Testis (tissue), 2 donors: ENCODE measurements at regions not wholly inside any gene's neighbourhood (a gene's known extent, or its start where the extent isn't known, plus 50 kb on each side); places are given as distances from the start of the nearest gene placed in this dataset.

ENCODE experiments used
- DNase-seq: peaks from one replicate; pipeline ENCODE4 v3.0.0-alpha.2; 2019
- H3K27ac ChIP-seq, 2 donors: fragments of 200-600 bp; sonication (generic); one replicate each; pipeline ENCODE4 v1.5.1; 2019
- H3K27me3 ChIP-seq: fragments of 200-600 bp; sonication (generic); one replicate; pipeline ENCODE4 v1.5.1; 2019
- H3K36me3 ChIP-seq: fragments of 200-600 bp; sonication (generic); one replicate; pipeline ENCODE4 v1.5.1; 2017; ENCODE audit warnings: low read depth; ENCODE audit errors: missing control alignments
- H3K4me1 ChIP-seq: fragments of 200-600 bp; sonication (generic); one replicate; pipeline ENCODE4 v1.5.1; 2019
- H3K4me3 ChIP-seq, 2 donors: fragments of 200-600 bp; sonication (generic); one replicate each; pipeline ENCODE4 v1.5.1; 2017 to 2019
- H3K9me3 ChIP-seq: fragments of 200-600 bp; sonication (generic); one replicate; pipeline ENCODE4 v1.5.1; 2017
- CTCF ChIP-seq, 3 experiments: fragments of 450-650 bp in 2 of 3; fragments of 200-600 bp in 1 of 3; sonication (generic) in 1 of 3; IDR thresholded peaks; one replicate each; pipeline ENCODE4 v1.5.1; 2016 to 2019; ENCODE audit warnings: antibody characterized with exemption in 3 of 3, mild to moderate bottlenecking in 2 of 3, moderate library complexity in 1 of 3
- POLR2A ChIP-seq: fragments of 450-650 bp; IDR thresholded peaks from one replicate; pipeline ENCODE4 v1.6.1; 2017; ENCODE audit warnings: antibody characterized with exemption, mild to moderate bottlenecking, moderate library complexity
- WGBS, 2 donors: methylation state at CpG; one replicate each; pipeline ENCODE4 v1.1.5; 2018; 5-methylcytosine and 5-hydroxymethylcytosine counted together
- intact Hi-C: fragments of 100-400 bp; cut with DNase I; formaldehyde crosslinking; loops from one replicate; pipeline ENCODE4 v1.15.1; 2023; ENCODE audit warnings: low total_unique reads

- 58 to 87% methylated on average over 3 of the region's 3 CpGs for whole genome bisulfite sequencing, 2 donors
- DNase-seq: no peak
- Histone ChIP-seq H3K4me3 (no peak overlapping the region), H3K9me3 (no peaks in the 10 kb centered on the region), H3K4me1 (no peaks in the 10 kb centered on the region), H3K36me3 (no peaks in the 10 kb centered on the region), H3K27ac (no peak overlapping the region), H3K27me3 (no peaks in the 10 kb centered on the region)
- intact Hi-C loops: no loop called here
- TF ChIP-seq POLR2A (no peak), CTCF (IDR thresholded peaks at IDR 0.05) (no peak)
Measured at GRCh38 chr5:53243403-53243802, 133.8 kb upstream of the MOCS2 start.

GRCh38 chr5:53246042-53246836 lies 136.7 kb upstream of the MOCS2 start:
- DNase-seq: no peak
- whole genome bisulfite sequencing, 2 donors: 66 to 77% methylated on average over 8 of the region's 8 CpGs
- H3K36me3 ChIP-seq: no peaks in the 10 kb centered on the region
- no peak for TF ChIP-seq POLR2A
- TF ChIP-seq CTCF (IDR thresholded peaks at IDR 0.05): no peak
- no peaks in the 10 kb centered on the region for H3K27me3 ChIP-seq
- H3K27ac ChIP-seq: no peak overlapping the region
- H3K9me3 ChIP-seq: no peaks in the 10 kb centered on the region
- no peaks in the 10 kb centered on the region for H3K4me1 ChIP-seq
- H3K4me3 ChIP-seq: no peak overlapping the region
- intact Hi-C loops: no loop called here

DNA sequence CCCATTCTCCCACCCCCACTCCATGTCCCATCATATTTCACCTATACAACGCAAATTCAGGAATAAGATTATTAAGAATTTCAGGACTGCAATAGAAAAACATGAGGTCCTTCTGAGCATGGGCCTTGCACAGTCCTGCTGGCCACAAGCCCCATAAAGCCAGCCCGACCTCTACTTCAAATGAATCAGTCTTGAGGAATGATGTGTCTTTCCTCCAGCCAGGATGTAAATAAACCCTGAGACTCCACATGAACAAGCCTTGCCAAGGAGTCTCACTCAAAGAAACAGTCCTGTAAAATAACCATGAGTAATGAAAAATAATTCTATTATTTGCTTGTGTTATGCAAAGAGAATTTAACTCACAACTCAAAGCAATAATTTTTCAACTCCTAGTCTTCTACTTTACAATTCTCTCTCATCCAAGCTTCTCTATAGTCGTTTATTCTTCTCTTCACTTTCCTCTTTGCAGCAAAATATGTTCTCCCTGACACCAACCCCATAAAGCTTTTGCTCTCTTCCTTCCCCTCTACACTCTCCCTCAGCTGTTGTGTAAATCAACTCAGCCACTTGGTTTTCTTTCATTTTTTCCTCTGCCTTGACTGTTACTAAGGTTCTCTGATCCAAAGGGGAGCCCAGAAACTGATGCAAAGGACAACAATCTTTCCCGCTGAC lies 140.1 kb upstream of the MOCS2 start:
- TF ChIP-seq POLR2A: no peak
- TF ChIP-seq CTCF (IDR thresholded peaks at IDR 0.05): no peak
- Histone ChIP-seq H3K9me3 (no peaks in the 10 kb centered on the region), H3K36me3 (no peaks in the 10 kb centered on the region), H3K4me1 (no peaks in the 10 kb centered on the region), H3K4me3 (no peak overlapping the region), H3K27ac (no peak overlapping the region), H3K27me3 (no peaks in the 10 kb centered on the region)
- intact Hi-C loops: no loop called here
- 55 to 79% methylated on average over 4 of the region's 4 CpGs for WGBS, 2 donors
- no peak for DNase-seq

DNA sequence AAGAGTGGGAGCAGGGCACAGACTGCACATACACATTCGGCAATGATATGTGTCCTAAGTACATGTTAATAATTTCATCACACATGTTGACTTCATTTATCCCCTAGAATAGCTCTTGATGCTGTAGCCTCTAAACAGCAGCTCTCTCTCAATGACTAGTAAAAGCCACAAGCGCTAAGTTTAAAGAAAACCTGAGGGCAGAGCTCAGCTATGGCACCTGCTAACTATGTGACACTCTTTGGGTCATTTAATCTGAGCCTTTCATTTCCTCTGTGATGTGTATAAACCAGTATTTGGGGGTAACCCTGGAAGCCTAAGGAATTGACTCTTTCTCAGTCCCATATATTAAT lies 140.6 kb upstream of the MOCS2 start:
- Histone ChIP-seq H3K4me1 (no peaks in the 10 kb centered on the region), H3K4me3 (no peak overlapping the region), H3K9me3 (no peaks in the 10 kb centered on the region), H3K27me3 (no peaks in the 10 kb centered on the region), H3K36me3 (no peaks in the 10 kb centered on the region), H3K27ac (no peak overlapping the region)
- TF ChIP-seq POLR2A: no peak
- no peak for TF ChIP-seq CTCF (IDR thresholded peaks at IDR 0.05)
- WGBS, 2 donors: 90 to 93% methylated on average over 2 of the region's 2 CpGs
- DNase-seq: no peak
- intact Hi-C loops: no loop called here
